ENCODE measurements at regions not wholly inside any gene's neighbourhood (a gene's known extent, or its start where the extent isn't known, plus 50 kb on each side); places are given as distances from the start of the nearest gene placed in this dataset.
"Not testable (repeated sequence)": the region's sequence is repeated elsewhere in the genome, so short reads cannot be mapped to it uniquely, and the experiment has no call there.

- TF ChIP-seq CTCF (IDR thresholded peaks at IDR 0.05; ENCODE audit: poor library complexity); EZH2 (IDR thresholded peaks at IDR 0.05; ENCODE audit: borderline replicate concordance); EZH2phosphoT487 (IDR thresholded peaks at IDR 0.05; ENCODE audit: low read depth, severe bottlenecking, unreplicated experiment): not testable (repeated sequence)
Observed at GRCh38 chr21:8777260-8777659, 1744.1 kb upstream of the TPTE start.

Measured in hepatocyte (in vitro differentiated cells).